HepG2 (cell line): ENCODE measurements at regions not wholly inside any gene's neighbourhood (a gene's known extent, or its start where the extent isn't known, plus 50 kb on each side); places are given as distances from the start of the nearest gene placed in this dataset.

Experiments used
- ATAC-seq: fragments of 200-7000 bp; cut with Tn5 transposase; 3 replicates; pipeline ENCODE4 v1.9.1; 2020; ENCODE audit warnings: mild to moderate bottlenecking, moderate library complexity
- BruUV-seq: library from RNA; stranded (reverse); fragments of 400-500 nt; replicated peaks from 2 replicates; lab custom pipeline; 2021; lab: Mats Ljungman, UMichigan
- CTCF ChIA-PET: fragments of 300-600 bp; formaldehyde crosslinking; extraction: SDS; loops from one replicate; lab custom pipeline; 2021; ENCODE audit warnings: low total read pairs, inconsistent platforms, low intra/inter-chr PET ratio; lab: Yijun Ruan, JAX
- POLR2A ChIA-PET: fragments of 350-600 bp; sonication (Branson Sonifier 250); formaldehyde crosslinking; loops from one replicate; lab custom pipeline; 2020; ENCODE audit warnings: antibody characterized with exemption, inconsistent platforms; lab: Yijun Ruan, JAX
- DNase-seq: peaks from one replicate; pipeline ENCODE4 v3.0.0-alpha.2; 2015; ENCODE audit warnings: low spot score
- FAIRE-seq: peaks from 3 replicates; lab custom pipeline; 2011; peaks lifted over from hg19 to GRCh38; lab: Jason Lieb, UNC
- H2AFZ ChIP-seq: one replicate; pipeline ENCODE4 v1.6.1; 2011; ENCODE audit warnings: low read length, inconsistent platforms
- H3K27ac ChIP-seq: fragments of 300-600 bp; 3 replicates; pipeline ENCODE4 v1.8.0; 2011; ENCODE audit warnings: mixed run types, mild to moderate bottlenecking, mixed read lengths, low read length, inconsistent platforms; ENCODE audit not compliant: insufficient read depth; ENCODE audit errors: extremely low read length
- H3K27me3 ChIP-seq, 2 experiments: fragments of 200-600 bp in 1 of 2; 2 replicates in 1 of 2; 3 replicates in 1 of 2; pipeline versions ENCODE4 v1.6.0 to v1.8.0; 2011; ENCODE audit warnings: low read length in 2 of 2, mild to moderate bottlenecking in 2 of 2, moderate library complexity in 2 of 2, inconsistent platforms in 1 of 2; ENCODE audit not compliant: insufficient read depth in 2 of 2, control insufficient read depth in 1 of 2
- H3K36me3 ChIP-seq, 2 experiments: fragments of 200-600 bp in 1 of 2; replicated peaks in 1 of 2; 2 replicates in 1 of 2; 3 replicates in 1 of 2; pipeline versions ENCODE4 v1.5.1 to v1.8.0; 2011; ENCODE audit warnings: low read length in 2 of 2, inconsistent platforms in 1 of 2; ENCODE audit not compliant: insufficient read depth in 2 of 2, control insufficient read depth in 1 of 2
- H3K4me1 ChIP-seq: 2 replicates; pipeline ENCODE4 v1.5.1; 2012; ENCODE audit warnings: low read length, inconsistent platforms; ENCODE audit not compliant: insufficient read depth
- H3K4me2 ChIP-seq: 2 replicates; pipeline ENCODE4 v1.6.0; 2011; ENCODE audit warnings: low read depth, low read length, inconsistent platforms
- H3K4me3 ChIP-seq, 3 experiments: fragments of 200-600 bp in 1 of 3; sonication (generic), shearing (Covaris generic) in 1 of 3; replicated peaks in 1 of 3; 2 replicates each; pipeline ENCODE4 v1.5.1; 2011 to 2016; ENCODE audit warnings: low read length in 3 of 3, inconsistent platforms in 2 of 3, low read depth in 2 of 3, mild to moderate bottlenecking in 2 of 3, control low read depth in 1 of 3, mixed read lengths in 1 of 3; ENCODE audit not compliant: insufficient read depth in 1 of 3
- H3K79me2 ChIP-seq: one replicate; pipeline ENCODE4 v1.6.1; 2011; ENCODE audit warnings: low read length, inconsistent platforms; ENCODE audit not compliant: insufficient read depth
- H3K9ac ChIP-seq: 2 replicates; pipeline ENCODE4 v1.6.0; 2011; ENCODE audit warnings: mild to moderate bottlenecking, low read depth, low read length, inconsistent platforms; ENCODE audit not compliant: insufficient read depth
- H3K9me3 ChIP-seq: 2 replicates; pipeline ENCODE4 v1.5.1; 2012; ENCODE audit warnings: mild to moderate bottlenecking, low read length
- H4K20me1 ChIP-seq: 2 replicates; pipeline ENCODE4 v1.6.0; 2011; ENCODE audit warnings: inconsistent platforms, mild to moderate bottlenecking, low read length, moderate library complexity; ENCODE audit not compliant: insufficient read depth
- KMT2A ChIP-seq: sonication (generic); formaldehyde crosslinking; IDR thresholded peaks from 2 replicates; pipeline ENCODE4 v1.4.0; 2020; ENCODE audit warnings: missing genetic modification reagents
- MAFF ChIP-seq: IDR thresholded peaks from 2 replicates; pipeline ENCODE4 v1.6.1; 2011; ENCODE audit warnings: low read depth, low read length, improper control_type of control experiment
- MAFK ChIP-seq, 2 experiments: IDR thresholded peaks in 1 of 2; conservative IDR thresholded peaks in 1 of 2; 2 replicates each; pipeline ENCODE4 v1.6.1; 2011; ENCODE audit warnings: improper control_type of control experiment in 2 of 2, low read length in 2 of 2
- ZNF256 ChIP-seq: sonication (generic); formaldehyde crosslinking; conservative IDR thresholded peaks from 2 replicates; pipeline ENCODE4 v1.4.0; 2020; ENCODE audit warnings: missing genetic modification reagents
- WGBS: methylation state at CpG from one replicate; pipeline ENCODE4 v1.1.6; 2017; ENCODE audit warnings: low lambda C conversion rate; 5-methylcytosine and 5-hydroxymethylcytosine counted together
- in situ Hi-C: cut with HindIII; loops from 2 replicates; pipeline ENCODE4 v1.10.0; 2017; ENCODE audit warnings: low pct_unique_long_range_greater_than_20kb; ENCODE audit not compliant: extremely low pct_ligation_motif_present
- intact Hi-C: fragments of 100-400 bp; cut with micrococcal nuclease; formaldehyde crosslinking; loops from one replicate; pipeline ENCODE4 v1.10.0; 2022; ENCODE audit not compliant: unreplicated experiment
- TF ChIP-seq, protein P1 (sequence below): IDR thresholded peaks from 2 replicates; pipeline ENCODE4 v1.6.1; 2016; ENCODE audit warnings: mild to moderate bottlenecking, missing biosample characterization, missing genetic modification reagents
- TF ChIP-seq, protein P2 (sequence below): sonication (generic); formaldehyde crosslinking; IDR thresholded peaks from 2 replicates; pipeline ENCODE4 v1.5.0; 2020; ENCODE audit warnings: mild to moderate bottlenecking, missing genetic modification reagents, moderate library complexity
- TF ChIP-seq, protein P3 (sequence below): sonication (generic); formaldehyde crosslinking; IDR thresholded peaks from 2 replicates; pipeline ENCODE4 v1.8.1; 2023; ENCODE audit warnings: missing genetic modification reagents, mild to moderate bottlenecking, borderline replicate concordance

DNA sequence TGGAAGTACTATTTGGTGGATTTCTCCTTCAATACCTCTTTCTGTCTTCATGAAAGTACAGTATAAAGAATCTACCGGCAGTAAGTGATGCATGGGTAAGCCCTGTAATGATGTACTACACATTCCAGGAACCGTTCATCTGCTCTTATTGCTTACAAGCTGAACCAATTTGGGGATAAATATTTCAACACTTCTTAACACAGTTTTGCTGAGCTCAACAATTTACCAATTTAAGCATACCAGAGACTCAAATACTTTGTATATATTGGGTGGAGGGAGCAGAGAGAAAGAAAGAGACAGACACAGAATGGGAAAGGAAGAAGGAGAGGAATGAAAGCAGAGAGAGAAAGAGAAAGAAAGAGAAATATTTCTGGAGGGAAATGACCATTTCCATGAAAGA, 821.1 kb upstream of the FLRT2 start:
- Histone ChIP-seq H3K27me3 (no peaks in the 10 kb centered on the region), H3K4me2 (no peak overlapping the region), H2AFZ (no peak overlapping the region), H3K9me3 (peaks cover 80% of the 10 kb centered on the region), H3K9ac (no peak overlapping the region), H4K20me1 (no peaks in the 10 kb centered on the region), H3K4me1 (no peaks in the 10 kb centered on the region), H3K27ac (no peak overlapping the region), H3K79me2 (no peaks in the 10 kb centered on the region), H3K36me3 (no peaks in the 10 kb centered on the region), H3K4me3 (no peak overlapping the region)
- TF ChIP-seq, protein P1, sequence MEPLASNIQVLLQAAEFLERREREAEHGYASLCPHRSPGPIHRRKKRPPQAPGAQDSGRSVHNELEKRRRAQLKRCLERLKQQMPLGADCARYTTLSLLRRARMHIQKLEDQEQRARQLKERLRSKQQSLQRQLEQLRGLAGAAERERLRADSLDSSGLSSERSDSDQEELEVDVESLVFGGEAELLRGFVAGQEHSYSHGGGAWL (CRISPR knock-in tag) = no peak
- TF ChIP-seq MAFF (peak; percentile 67), KMT2A (CRISPR knock-in tag) (no peak), ZNF256 (CRISPR knock-in tag) (no peak), MAFK (conservative IDR thresholded peaks at IDR 0.05 in 1 of 2, IDR thresholded peaks at IDR 0.05 in 1 of 2; ENCODE audit: low read length in 2 of 2) (peak; percentile 68 to 86)
- TF ChIP-seq, protein P2, sequence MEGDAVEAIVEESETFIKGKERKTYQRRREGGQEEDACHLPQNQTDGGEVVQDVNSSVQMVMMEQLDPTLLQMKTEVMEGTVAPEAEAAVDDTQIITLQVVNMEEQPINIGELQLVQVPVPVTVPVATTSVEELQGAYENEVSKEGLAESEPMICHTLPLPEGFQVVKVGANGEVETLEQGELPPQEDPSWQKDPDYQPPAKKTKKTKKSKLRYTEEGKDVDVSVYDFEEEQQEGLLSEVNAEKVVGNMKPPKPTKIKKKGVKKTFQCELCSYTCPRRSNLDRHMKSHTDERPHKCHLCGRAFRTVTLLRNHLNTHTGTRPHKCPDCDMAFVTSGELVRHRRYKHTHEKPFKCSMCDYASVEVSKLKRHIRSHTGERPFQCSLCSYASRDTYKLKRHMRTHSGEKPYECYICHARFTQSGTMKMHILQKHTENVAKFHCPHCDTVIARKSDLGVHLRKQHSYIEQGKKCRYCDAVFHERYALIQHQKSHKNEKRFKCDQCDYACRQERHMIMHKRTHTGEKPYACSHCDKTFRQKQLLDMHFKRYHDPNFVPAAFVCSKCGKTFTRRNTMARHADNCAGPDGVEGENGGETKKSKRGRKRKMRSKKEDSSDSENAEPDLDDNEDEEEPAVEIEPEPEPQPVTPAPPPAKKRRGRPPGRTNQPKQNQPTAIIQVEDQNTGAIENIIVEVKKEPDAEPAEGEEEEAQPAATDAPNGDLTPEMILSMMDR (CRISPR knock-in tag) = no peak
- TF ChIP-seq, protein P3, sequence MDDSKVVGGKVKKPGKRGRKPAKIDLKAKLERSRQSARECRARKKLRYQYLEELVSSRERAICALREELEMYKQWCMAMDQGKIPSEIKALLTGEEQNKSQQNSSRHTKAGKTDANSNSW (CRISPR knock-in tag) = no peak
- BruUV-seq = no TSS peak
- ChIA-PET POLR2A (no interaction called here), CTCF (no interaction called here)
- DNase-seq (no peak), ATAC-seq (no peak), FAIRE-seq (no peak)
- intact Hi-C loops = no loop called here
- 0% methylated on average over 2 of the region's 2 CpGs for WGBS
- in situ Hi-C loops = no loop called here
